GM19324 (cell line): ENCODE measurements at regions not wholly inside any gene's neighbourhood (a gene's known extent, or its start where the extent isn't known, plus 50 kb on each side); places are given as distances from the start of the nearest gene placed in this dataset.

Experiments used
- ATAC-seq: cut with Tn5 transposase; IDR thresholded peaks from one replicate; pipeline ENCODE4 v1.9.1; 2021; ENCODE audit warnings: mild to moderate bottlenecking, moderate library complexity; ENCODE audit not compliant: unreplicated experiment, low FRiP score

DNA sequence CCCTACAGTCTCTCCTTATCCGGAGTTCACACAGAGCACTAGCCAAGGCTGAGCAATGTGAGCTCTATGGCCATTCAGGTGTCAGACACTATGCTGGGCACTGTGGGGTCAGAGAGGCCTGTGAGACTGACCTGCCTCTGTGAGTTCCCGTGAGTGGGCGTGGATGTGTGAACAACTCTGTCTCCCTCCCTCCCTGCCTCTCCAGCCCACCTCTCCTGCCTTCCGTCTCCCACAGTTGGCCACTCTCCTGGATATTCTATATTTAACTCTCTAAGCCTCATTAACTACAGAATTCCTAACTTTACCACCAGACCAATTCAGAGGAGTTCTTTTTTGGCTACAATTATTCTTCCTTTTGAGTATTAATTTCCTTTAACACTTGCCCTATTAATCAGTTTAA is 191.6 kb upstream of the NCAM1 start:
- ATAC-seq, result no peak

DNA sequence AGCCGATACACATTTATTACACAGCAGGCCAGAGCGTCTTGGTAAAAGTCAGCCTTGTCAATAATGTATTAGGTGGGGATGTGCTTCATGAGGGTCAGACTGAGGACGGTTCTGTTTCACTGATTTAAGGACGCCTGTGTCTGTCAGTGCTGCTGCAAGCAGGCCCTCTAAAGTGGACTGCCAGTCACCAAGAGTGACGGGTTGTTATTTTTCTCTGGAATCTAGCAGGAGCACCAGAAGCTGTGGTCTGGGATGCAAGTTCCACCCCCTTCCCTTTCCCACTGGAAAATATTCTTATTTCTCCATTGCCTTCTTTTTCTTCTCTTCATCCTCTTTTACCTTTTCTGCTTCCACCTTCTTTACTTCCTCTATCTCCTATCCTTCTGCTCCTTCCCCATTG is 191.2 kb upstream of the NCAM1 start:
- no peak for ATAC-seq

GRCh38 chr11:112770487-112770886 is 190.7 kb upstream of the NCAM1 start:
- no peak for ATAC-seq

DNA sequence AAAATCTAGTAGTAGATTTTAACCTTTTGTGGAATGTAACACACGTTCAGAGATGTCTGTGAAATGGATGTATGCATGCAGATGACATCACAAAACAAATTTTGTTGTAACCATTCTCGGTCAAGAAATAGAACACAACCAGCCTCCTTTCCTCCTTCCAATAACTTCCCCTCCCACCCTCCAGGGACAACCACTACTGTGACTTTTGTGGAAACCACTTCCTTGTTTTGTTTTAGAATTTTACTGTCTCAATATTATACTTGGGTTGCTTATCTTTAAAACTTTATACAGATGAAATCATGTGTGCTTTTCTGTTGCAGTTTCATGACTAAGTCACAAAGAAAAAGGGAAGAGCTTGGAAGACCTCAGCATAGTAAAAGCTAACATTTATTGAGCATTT is 189.4 kb upstream of the NCAM1 start:
- ATAC-seq, result no peak

- ATAC-seq, result no peak
Measured at GRCh38 chr11:112773264-112773663, 188.0 kb upstream of the NCAM1 start.

GRCh38 chr11:112776834-112777233 is 184.4 kb upstream of the NCAM1 start:
- no peak for ATAC-seq

- no peak for ATAC-seq
Measured at GRCh38 chr11:112777283-112777751, 183.9 kb upstream of the NCAM1 start.

GRCh38 chr11:112778091-112778876 is 182.9 kb upstream of the NCAM1 start:
- ATAC-seq, result no peak

DNA sequence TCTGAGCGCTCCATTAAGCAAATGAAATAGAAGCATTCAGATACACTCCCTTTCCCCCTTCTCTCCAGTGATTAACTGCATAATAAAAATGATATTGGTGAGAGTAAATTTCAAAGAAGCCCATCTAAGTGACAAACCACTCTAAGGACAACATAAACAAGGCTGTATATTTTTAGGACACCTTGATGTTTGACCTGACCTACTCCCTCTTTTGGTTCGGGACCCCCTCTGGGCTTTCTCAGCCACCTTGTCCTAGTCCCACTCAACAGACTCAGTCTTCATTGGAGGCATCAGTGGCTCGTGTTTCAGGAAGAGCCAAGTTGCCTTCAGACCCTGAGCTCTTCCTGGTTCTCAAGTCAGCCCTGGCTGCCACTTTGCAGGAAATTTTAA is 182.3 kb upstream of the NCAM1 start:
- no peak for ATAC-seq

- ATAC-seq, result no peak
Measured at GRCh38 chr11:112780351-112781087, 180.7 kb upstream of the NCAM1 start.

- ATAC-seq, result no peak
Measured at GRCh38 chr11:112783945-112784322, 177.3 kb upstream of the NCAM1 start.

DNA sequence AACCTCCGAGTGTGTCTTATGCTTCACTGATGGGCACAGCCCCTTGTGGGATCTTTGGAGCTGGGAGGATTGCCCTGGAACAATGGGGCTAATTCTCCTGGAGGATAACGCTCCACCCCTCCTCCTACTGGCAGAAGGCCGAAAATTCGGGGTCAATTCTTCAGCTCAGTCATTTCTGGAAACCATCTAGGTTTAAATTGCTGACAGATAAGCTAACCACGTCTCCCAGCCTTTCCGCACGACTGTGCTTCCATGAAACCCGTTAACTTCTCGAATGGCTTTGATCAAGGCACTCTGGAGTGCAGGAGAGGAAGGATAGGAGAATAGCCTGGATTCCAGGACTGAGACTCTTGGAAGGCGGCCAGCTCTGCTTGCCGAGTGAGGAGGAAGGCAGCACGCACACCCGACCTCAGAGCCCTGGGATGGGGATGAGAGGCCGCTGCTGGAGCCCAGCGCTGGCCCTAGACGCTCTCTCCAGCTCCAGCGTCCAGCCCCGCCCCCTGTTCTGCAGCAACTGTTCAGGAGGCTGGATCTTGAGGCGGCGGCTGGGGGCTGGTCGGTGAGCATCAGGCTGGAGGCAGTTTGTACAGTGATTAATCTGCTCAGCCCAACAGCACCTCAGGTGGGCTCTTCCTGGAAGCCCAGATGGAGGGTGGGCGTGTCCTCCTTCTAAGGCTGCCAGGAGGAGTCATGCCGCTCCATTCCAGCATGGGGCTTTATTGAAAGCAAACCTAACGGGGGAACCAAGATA is 176.7 kb upstream of the NCAM1 start:
- no peak for ATAC-seq

DNA sequence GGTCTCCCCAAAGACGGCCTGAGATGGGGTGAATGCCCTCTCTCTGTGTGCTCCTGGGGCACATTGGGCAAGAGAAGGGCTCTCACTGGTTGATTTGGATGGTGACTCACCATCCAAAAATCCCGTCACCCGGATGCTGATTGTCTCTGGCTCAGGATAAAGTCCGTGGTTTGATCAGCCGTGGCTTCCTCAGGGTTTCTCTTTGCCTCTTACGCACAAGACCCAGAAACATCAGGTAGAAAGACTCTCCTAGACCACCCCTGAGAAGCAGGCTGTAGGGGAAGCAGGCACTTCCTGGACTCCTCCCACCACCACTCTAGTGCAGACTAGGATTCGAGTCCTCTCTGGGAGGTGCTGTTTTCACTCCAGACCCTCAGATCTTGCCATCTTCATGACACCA is 176.1 kb upstream of the NCAM1 start:
- no peak for ATAC-seq

DNA sequence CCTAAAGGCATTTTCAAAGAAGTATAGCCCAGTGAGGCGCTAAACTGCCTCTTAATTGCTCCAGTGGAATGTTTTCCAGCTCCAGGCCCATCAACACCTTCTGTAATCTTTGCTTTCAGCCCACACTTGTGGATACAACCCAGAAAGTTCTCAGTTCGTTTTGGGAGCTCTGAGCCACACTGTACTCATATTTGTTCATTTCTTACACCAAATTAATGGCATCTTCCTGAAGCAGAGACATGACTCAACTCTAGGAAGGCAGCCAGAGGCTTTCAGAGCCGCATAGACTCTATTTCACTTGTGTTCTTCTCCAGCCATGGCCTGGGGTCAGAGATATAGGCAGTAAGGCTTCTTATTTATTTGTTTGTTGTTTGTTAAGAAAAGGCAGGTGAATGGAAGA is 175.5 kb upstream of the NCAM1 start:
- ATAC-seq, result no peak

- ATAC-seq, result no peak
Measured at GRCh38 chr11:112786196-112786595, 175.0 kb upstream of the NCAM1 start.

- ATAC-seq, result no peak
Measured at GRCh38 chr11:112786886-112787530, 174.2 kb upstream of the NCAM1 start.

DNA sequence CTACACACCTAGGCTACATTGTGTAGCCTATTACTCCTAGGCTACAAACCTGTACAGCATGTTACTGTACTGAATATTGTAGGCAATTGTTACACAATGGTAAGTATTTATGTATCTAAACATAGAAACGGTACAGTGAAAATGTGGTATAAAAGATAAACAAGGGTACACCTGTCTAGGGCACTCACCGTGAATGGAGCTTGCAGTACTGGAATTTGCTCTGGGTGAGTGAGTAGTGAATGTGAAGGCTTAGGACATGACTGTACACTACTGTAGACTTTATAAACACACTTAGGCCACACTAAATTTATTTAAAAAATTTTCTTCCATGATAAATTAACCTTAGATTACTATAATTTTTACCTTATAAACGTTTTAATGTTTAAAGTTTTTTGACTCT is 171.7 kb upstream of the NCAM1 start:
- no peak for ATAC-seq

DNA sequence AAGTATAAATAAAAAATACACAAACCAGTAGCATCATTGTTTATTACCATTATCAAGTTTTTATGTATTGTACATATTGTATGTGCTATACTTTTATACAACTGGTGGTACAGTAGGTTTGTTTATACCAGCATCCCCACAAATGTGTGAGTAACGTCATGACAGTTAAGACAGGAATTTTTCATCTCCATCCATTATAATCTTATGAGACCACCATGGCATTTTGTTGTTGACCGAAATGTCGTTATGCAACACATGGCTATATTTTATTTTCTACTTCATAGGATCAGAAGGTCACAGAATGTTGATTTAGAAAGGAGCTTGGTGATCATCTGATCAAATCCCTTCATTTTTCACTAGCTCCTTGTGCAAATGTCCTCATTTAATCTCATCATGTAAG is 170.9 kb upstream of the NCAM1 start:
- ATAC-seq, result no peak

DNA sequence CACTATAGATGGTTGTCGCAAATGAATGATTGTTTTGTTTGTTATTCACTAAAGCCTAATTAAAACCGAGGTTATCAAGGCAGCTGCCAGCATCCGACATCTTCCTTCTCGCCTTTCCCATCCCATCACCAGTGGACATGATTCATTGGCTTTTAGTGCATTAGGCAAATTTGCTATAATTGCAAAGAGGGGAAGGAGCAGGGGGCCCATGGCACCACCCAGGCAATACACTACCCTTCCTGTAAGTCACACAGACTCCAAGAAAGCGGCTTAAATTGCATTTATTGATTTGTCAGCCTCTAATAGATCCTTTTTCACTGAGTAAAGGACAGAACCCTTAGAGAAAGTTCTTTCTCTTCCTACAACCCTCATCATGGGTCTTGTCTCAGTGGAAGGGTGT is 169.2 kb upstream of the NCAM1 start:
- no peak for ATAC-seq

GRCh38 chr11:112793416-112793815 is 167.8 kb upstream of the NCAM1 start:
- ATAC-seq, result no peak

DNA sequence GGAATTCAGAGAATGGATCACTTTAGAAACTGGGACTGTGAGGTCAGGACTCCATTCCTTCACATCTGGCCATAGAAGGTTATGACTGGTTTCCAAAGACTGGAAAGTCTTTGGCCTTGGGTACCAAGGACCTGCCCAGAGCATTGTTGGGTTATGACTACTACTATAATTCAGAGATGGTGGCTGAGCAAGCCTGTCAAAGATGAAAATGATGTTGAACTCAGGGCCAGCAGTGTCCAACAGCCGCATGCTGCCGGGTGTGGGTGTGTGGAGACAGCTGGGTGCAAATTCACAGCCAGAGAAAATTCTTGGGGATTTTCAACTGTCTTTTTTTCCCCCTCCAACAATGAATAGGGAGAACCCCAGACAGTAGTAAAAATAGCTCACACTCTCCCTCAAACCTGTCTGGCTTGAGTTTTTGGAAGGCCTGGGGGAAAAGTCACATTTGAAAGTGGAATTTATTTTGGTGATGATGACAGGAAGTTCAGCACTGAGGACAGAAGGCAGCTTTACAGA is 166.8 kb upstream of the NCAM1 start:
- ATAC-seq, result no peak
